Activated T-cell treated with anti-CD3 and anti-CD28 coated beads, Interleukin-2, amount 50 U/mL, for 24 hours (primary cell): ENCODE measurements at regions not wholly inside any gene's neighbourhood (a gene's known extent, or its start where the extent isn't known, plus 50 kb on each side); places are given as distances from the start of the nearest gene placed in this dataset.

Experiments used
- DNase-seq: peaks from one replicate; pipeline ENCODE4 v3.0.0-alpha.2; 2020
- H3K27ac Mint-ChIP-seq: 2 replicates; pipeline ENCODE4 v1.8.0; 2020; ENCODE audit warnings: mild to moderate bottlenecking, mixed read lengths
- H3K27me3 Mint-ChIP-seq: 2 replicates; pipeline ENCODE4 v1.8.0; 2020; ENCODE audit warnings: mixed read lengths
- H3K36me3 Mint-ChIP-seq: 2 replicates; pipeline ENCODE4 v1.8.0; 2020; ENCODE audit warnings: low read depth, mixed read lengths
- H3K4me1 Mint-ChIP-seq: 2 replicates; pipeline ENCODE4 v1.8.0; 2020; ENCODE audit warnings: low read depth, mixed read lengths
- H3K4me3 Mint-ChIP-seq: 2 replicates; pipeline ENCODE4 v1.8.0; 2020; ENCODE audit warnings: mild to moderate bottlenecking, moderate library complexity, mixed read lengths
- H3K9me3 Mint-ChIP-seq: 2 replicates; pipeline ENCODE4 v1.8.0; 2020; ENCODE audit warnings: mixed read lengths

DNA sequence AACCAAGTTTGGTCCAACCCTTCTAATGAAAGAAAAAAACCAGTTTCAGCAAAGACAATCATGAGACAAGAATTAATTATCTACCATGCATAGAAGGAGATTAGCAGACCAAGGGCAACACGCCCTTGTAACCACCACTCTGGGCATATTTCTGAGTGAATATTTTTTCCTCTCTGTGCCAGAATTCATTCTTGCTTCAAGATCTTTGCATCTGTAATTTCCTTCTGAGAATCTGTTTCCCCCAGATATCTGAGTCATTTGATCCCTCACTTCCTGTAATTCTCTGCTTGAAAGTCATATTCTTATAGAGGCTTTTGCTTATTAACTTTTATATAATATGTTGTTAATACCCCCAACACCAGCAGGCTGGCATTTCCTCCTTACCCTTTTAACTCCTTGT lies 243.7 kb downstream of the SLC16A7 start:
- Mint-ChIP-seq H3K4me1 (no peaks in the 10 kb centered on the region), H3K27me3 (peaks cover 22% of the 10 kb centered on the region), H3K36me3 (no peaks in the 10 kb centered on the region), H3K9me3 (no peaks in the 10 kb centered on the region), H3K4me3 (no peak overlapping the region), H3K27ac (no peak overlapping the region)
- no peak for DNase-seq

GRCh38 chr12:59843260-59843843 lies 247.5 kb downstream of the SLC16A7 start:
- Mint-ChIP-seq H3K27ac (no peak overlapping the region), H3K4me3 (no peak overlapping the region), H3K27me3 (peaks cover 22% of the 10 kb centered on the region), H3K36me3 (no peaks in the 10 kb centered on the region), H3K4me1 (no peaks in the 10 kb centered on the region), H3K9me3 (no peaks in the 10 kb centered on the region)
- DNase-seq = no peak

GRCh38 chr12:59844750-59845149 lies 248.9 kb downstream of the SLC16A7 start:
- Mint-ChIP-seq H3K4me1 (no peaks in the 10 kb centered on the region), H3K9me3 (no peaks in the 10 kb centered on the region), H3K27ac (no peak overlapping the region), H3K27me3 (peaks cover 19% of the 10 kb centered on the region), H3K36me3 (no peaks in the 10 kb centered on the region), H3K4me3 (no peak overlapping the region)
- DNase-seq = no peak

GRCh38 chr12:59845293-59845692 lies 249.5 kb downstream of the SLC16A7 start:
- Mint-ChIP-seq H3K27me3 (peaks cover 19% of the 10 kb centered on the region), H3K4me3 (no peak overlapping the region), H3K27ac (no peak overlapping the region), H3K4me1 (no peaks in the 10 kb centered on the region), H3K9me3 (no peaks in the 10 kb centered on the region), H3K36me3 (no peaks in the 10 kb centered on the region)
- no peak for DNase-seq

GRCh38 chr12:59847127-59847526 lies 251.3 kb downstream of the SLC16A7 start:
- no peak overlapping the region for H3K4me3 Mint-ChIP-seq
- H3K27me3 Mint-ChIP-seq = peaks cover 12% of the 10 kb centered on the region
- DNase-seq = no peak
- H3K4me1 Mint-ChIP-seq = no peaks in the 10 kb centered on the region
- no peak overlapping the region for H3K27ac Mint-ChIP-seq
- no peaks in the 10 kb centered on the region for H3K9me3 Mint-ChIP-seq
- no peaks in the 10 kb centered on the region for H3K36me3 Mint-ChIP-seq

GRCh38 chr12:59850268-59850667 lies 254.4 kb downstream of the SLC16A7 start:
- no peaks in the 10 kb centered on the region for H3K4me1 Mint-ChIP-seq
- no peaks in the 10 kb centered on the region for H3K27me3 Mint-ChIP-seq
- no peaks in the 10 kb centered on the region for H3K36me3 Mint-ChIP-seq
- no peak for DNase-seq
- H3K27ac Mint-ChIP-seq = no peak overlapping the region
- no peak overlapping the region for H3K4me3 Mint-ChIP-seq
- no peaks in the 10 kb centered on the region for H3K9me3 Mint-ChIP-seq

GRCh38 chr12:59858508-59859170 lies 262.8 kb downstream of the SLC16A7 start:
- DNase-seq = no peak
- Mint-ChIP-seq H3K4me1 (no peaks in the 10 kb centered on the region), H3K4me3 (no peak overlapping the region), H3K27me3 (peaks cover 4% of the 10 kb centered on the region), H3K27ac (no peak overlapping the region), H3K9me3 (no peaks in the 10 kb centered on the region), H3K36me3 (no peaks in the 10 kb centered on the region)

GRCh38 chr12:59859171-59859510 lies 263.3 kb downstream of the SLC16A7 start:
- H3K4me1 Mint-ChIP-seq = no peaks in the 10 kb centered on the region
- peaks cover 4% of the 10 kb centered on the region for H3K27me3 Mint-ChIP-seq
- no peaks in the 10 kb centered on the region for H3K36me3 Mint-ChIP-seq
- H3K9me3 Mint-ChIP-seq = no peaks in the 10 kb centered on the region
- H3K4me3 Mint-ChIP-seq = no peak overlapping the region
- H3K27ac Mint-ChIP-seq = no peak overlapping the region
- DNase-seq = no peak

DNA sequence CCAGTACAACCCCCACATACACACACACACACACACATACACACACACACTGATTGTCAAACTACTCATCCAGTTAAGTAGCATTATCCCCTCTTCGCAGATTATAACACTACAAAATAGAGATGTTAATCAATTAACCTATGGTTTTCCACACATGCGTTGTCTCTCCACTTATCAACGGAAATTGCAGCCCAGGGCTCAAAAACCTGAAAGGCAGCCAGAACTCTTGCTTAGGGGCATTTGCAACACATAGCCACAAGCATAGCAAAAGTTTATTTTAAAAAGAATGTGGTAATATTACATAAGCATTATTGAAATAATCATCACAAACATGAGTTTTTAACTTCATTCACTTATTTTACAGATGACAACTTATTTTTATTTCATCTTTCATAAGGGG lies 265.8 kb downstream of the SLC16A7 start:
- Mint-ChIP-seq H3K9me3 (no peaks in the 10 kb centered on the region), H3K4me1 (no peaks in the 10 kb centered on the region), H3K27me3 (no peaks in the 10 kb centered on the region), H3K36me3 (no peaks in the 10 kb centered on the region), H3K27ac (no peak overlapping the region), H3K4me3 (no peak overlapping the region)
- no peak for DNase-seq

GRCh38 chr12:59867055-59867454 lies 271.2 kb downstream of the SLC16A7 start:
- no peaks in the 10 kb centered on the region for H3K4me1 Mint-ChIP-seq
- no peaks in the 10 kb centered on the region for H3K9me3 Mint-ChIP-seq
- peaks cover 4% of the 10 kb centered on the region for H3K27me3 Mint-ChIP-seq
- DNase-seq = no peak
- no peak overlapping the region for H3K27ac Mint-ChIP-seq
- no peaks in the 10 kb centered on the region for H3K36me3 Mint-ChIP-seq
- H3K4me3 Mint-ChIP-seq = no peak overlapping the region

DNA sequence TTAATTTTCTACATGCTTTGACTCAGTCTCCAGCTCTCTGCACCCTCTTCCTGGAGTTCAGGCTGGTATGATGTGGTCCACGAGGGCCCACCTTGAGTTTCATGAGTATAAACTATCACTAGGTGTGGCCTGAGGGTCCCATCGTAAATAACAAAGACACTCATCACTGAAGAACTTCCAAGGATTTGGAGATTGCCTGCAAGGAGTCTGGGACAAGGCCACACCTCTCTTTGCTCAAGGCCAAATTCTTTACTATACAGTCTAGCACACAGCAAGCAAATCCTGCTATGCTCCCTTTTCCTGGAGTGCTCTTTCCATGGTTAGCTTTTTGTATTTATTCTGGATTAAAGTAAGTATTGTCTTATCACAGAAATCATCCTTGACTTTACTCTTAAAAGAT lies 271.9 kb downstream of the SLC16A7 start:
- H3K36me3 Mint-ChIP-seq = no peaks in the 10 kb centered on the region
- H3K27me3 Mint-ChIP-seq = peaks cover 4% of the 10 kb centered on the region
- H3K4me1 Mint-ChIP-seq = no peaks in the 10 kb centered on the region
- no peak for DNase-seq
- no peaks in the 10 kb centered on the region for H3K9me3 Mint-ChIP-seq
- H3K27ac Mint-ChIP-seq = no peak overlapping the region
- H3K4me3 Mint-ChIP-seq = no peak overlapping the region

GRCh38 chr12:59871779-59872178 lies 275.9 kb downstream of the SLC16A7 start:
- no peak for DNase-seq
- Mint-ChIP-seq H3K36me3 (no peaks in the 10 kb centered on the region), H3K27ac (no peak overlapping the region), H3K4me1 (no peaks in the 10 kb centered on the region), H3K4me3 (no peak overlapping the region), H3K27me3 (peaks cover 4% of the 10 kb centered on the region), H3K9me3 (peaks cover 2% of the 10 kb centered on the region)

- no peaks in the 10 kb centered on the region for H3K4me1 Mint-ChIP-seq
- peaks cover 4% of the 10 kb centered on the region for H3K27me3 Mint-ChIP-seq
- H3K27ac Mint-ChIP-seq = no peak overlapping the region
- no peaks in the 10 kb centered on the region for H3K36me3 Mint-ChIP-seq
- H3K4me3 Mint-ChIP-seq = no peak overlapping the region
- no peak for DNase-seq
- peaks cover 2% of the 10 kb centered on the region for H3K9me3 Mint-ChIP-seq
Measured at GRCh38 chr12:59873136-59873535, 277.3 kb downstream of the SLC16A7 start.

DNA sequence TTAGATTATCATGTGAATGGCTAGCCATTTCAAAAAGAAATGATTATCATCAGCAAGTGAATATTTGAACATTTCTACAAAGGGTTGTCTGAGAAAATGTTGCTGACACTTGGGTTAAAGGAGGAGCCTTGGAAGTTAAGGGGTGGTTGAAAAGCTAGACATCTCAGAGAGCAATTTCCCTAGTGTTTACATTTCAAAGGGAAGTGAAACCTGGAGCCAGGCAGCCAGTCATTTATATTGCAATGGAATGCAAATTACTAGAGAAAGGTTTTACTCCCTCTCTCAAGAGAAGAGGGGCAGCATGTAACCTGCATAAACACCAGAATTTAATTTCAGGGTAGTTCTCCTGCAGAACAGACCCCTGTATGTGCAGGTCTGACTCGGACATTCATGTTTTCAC lies 279.0 kb downstream of the SLC16A7 start:
- Mint-ChIP-seq H3K9me3 (peaks cover 2% of the 10 kb centered on the region), H3K4me3 (no peak overlapping the region), H3K36me3 (no peaks in the 10 kb centered on the region), H3K27me3 (peaks cover 6% of the 10 kb centered on the region), H3K4me1 (no peaks in the 10 kb centered on the region), H3K27ac (no peak overlapping the region)
- no peak for DNase-seq

- Mint-ChIP-seq H3K4me3 (no peak overlapping the region), H3K36me3 (no peaks in the 10 kb centered on the region), H3K9me3 (peaks cover 2% of the 10 kb centered on the region), H3K27me3 (no peaks in the 10 kb centered on the region), H3K27ac (no peak overlapping the region), H3K4me1 (no peaks in the 10 kb centered on the region)
- no peak for DNase-seq
Measured at GRCh38 chr12:59886131-59886733, 290.4 kb downstream of the SLC16A7 start.
